GM12891 (cell line): ENCODE measurements at regions not wholly inside any gene's neighbourhood (a gene's known extent, or its start where the extent isn't known, plus 50 kb on each side); places are given as distances from the start of the nearest gene placed in this dataset.

ENCODE experiments used
- DNase-seq: peaks from one replicate; pipeline ENCODE4 v3.0.0; 2011; ENCODE audit warnings: low spot score; ENCODE audit not compliant: insufficient read length
- FAIRE-seq: peaks from 2 replicates; lab custom pipeline; 2011; peaks lifted over from hg19 to GRCh38; lab: Jason Lieb, UNC
- PAX5 ChIP-seq: IDR thresholded peaks from 2 replicates; pipeline ENCODE4 v1.6.1; 2011; ENCODE audit warnings: low read length, moderate library complexity, mild to moderate bottlenecking; ENCODE audit not compliant: insufficient read depth, severe bottlenecking
- POLR2A ChIP-seq: IDR thresholded peaks from 2 replicates; pipeline ENCODE4 v1.6.1; 2011; ENCODE audit warnings: low read depth, low read length, control low read depth
- POLR2AphosphoS5 ChIP-seq: IDR thresholded peaks from 2 replicates; pipeline ENCODE4 v1.6.1; 2011; ENCODE audit warnings: low read depth, low read length, control low read depth
- POU2F2 ChIP-seq: IDR thresholded peaks from 2 replicates; pipeline ENCODE4 v1.6.1; 2011; ENCODE audit warnings: low read depth, mild to moderate bottlenecking, control low read depth, low read length, moderate library complexity
- SPI1 ChIP-seq: IDR thresholded peaks from 2 replicates; pipeline ENCODE4 v1.6.1; 2011; ENCODE audit warnings: low read depth, low read length, control low read depth
- TAF1 ChIP-seq: IDR thresholded peaks from 2 replicates; pipeline ENCODE4 v1.6.1; 2011; ENCODE audit warnings: low read depth, low read length, control low read depth

DNA sequence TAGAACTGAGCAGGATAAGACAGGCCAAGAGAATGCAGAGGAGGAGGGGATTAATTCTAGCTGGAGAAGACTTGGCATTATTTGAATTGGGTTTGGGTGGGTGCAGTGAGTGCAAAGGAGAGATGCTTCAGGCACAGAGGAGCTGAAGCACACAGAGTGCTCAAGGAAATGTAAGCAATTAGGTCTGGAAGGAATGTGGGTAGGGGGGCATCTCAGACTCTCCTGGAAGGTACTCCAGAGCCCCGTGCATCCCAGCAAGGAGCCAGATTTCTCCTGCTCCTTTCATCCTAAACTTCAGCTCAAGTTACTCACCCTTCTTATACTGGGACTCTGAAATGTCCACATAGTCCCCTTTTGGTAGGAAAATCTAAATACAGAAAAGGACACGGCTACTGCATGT lies 143.6 kb upstream of the PFN2 start:
- DNase-seq (no peak), FAIRE-seq (no peak)
- TF ChIP-seq SPI1 (no peak), PAX5 (no peak), POU2F2 (no peak), POLR2A (no peak), TAF1 (no peak), POLR2AphosphoS5 (no peak)

GRCh38 chr3:150110097-150110496 lies 139.4 kb upstream of the PFN2 start:
- TF ChIP-seq PAX5 = no peak
- TF ChIP-seq POLR2A = no peak
- no peak for TF ChIP-seq SPI1
- TF ChIP-seq POLR2AphosphoS5 = no peak
- TF ChIP-seq TAF1 = no peak
- no peak for TF ChIP-seq POU2F2
- FAIRE-seq (no peak), DNase-seq (no peak)

DNA sequence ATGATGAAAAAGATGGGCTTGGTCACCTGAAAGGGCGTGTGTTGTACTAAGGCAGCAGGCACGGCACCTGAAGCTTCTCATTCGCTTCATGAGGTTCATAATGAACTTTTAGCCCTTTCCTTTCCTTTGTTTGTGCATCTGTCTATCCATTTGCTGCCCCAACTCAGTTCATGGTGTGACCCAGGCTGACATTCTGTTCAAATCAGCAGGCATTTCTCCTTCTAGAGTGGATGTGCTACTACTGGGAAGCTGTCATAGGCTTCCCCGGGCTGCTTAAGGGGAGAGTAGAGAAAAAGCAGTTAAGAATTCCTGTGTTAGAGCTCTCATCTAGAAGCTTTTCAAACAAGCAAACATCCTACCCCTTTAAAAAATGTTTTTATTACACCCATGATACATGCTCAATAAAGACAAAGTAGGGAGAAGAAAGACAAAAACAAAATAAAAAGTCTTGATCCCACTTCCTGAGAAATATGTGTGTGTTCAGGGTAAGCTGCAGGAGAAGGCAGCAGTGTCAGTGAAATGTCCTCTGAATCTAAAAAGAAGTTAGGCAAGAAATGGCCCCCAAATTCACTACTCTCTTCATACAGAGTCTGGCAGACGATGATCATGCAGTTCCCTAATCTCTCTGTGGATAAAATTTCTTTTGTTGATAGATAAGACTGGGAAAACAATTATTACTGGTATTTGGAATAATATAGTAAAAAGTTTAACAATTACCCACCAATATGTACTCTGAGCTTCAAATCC lies 136.9 kb upstream of the PFN2 start:
- DNase-seq = no peak
- FAIRE-seq = no peak
- TF ChIP-seq PAX5 = no peak
- no peak for TF ChIP-seq SPI1
- TF ChIP-seq TAF1 = no peak
- no peak for TF ChIP-seq POLR2AphosphoS5
- no peak for TF ChIP-seq POLR2A
- no peak for TF ChIP-seq POU2F2

DNA sequence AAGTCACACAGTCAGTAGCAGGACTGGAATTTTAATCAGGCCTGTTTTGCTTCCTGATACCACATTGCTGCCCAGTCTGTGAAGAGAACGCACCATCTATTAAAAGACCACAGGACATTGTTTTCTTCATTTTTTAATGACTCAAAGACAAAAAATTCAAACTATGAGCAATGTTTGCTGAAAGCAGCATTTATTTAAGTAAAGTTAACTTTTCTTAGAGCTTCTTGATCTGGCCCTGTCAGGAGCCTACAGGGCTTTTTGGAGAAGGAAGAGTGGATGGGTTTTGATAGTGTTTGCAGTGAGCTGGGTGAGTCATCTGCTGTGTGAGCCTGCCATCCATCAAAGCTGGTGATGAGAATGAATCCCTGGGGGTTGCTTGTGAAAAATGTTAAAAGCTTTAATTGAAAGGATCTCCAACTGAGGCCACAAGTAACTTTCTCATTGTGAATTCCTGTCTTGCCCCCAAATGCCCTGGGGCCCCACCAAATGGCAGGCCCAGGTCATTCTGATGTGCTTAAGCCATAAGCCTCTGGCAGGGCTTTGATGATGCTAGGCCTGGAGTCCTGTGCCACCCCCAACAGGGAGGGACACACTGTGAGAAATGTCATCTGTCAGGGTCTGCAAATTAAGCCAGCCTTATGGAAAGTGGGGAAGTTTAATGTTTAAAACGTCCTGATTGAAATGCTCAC lies 136.2 kb upstream of the PFN2 start:
- FAIRE-seq (no peak), DNase-seq (no peak)
- TF ChIP-seq SPI1 (no peak), PAX5 (no peak)

DNA sequence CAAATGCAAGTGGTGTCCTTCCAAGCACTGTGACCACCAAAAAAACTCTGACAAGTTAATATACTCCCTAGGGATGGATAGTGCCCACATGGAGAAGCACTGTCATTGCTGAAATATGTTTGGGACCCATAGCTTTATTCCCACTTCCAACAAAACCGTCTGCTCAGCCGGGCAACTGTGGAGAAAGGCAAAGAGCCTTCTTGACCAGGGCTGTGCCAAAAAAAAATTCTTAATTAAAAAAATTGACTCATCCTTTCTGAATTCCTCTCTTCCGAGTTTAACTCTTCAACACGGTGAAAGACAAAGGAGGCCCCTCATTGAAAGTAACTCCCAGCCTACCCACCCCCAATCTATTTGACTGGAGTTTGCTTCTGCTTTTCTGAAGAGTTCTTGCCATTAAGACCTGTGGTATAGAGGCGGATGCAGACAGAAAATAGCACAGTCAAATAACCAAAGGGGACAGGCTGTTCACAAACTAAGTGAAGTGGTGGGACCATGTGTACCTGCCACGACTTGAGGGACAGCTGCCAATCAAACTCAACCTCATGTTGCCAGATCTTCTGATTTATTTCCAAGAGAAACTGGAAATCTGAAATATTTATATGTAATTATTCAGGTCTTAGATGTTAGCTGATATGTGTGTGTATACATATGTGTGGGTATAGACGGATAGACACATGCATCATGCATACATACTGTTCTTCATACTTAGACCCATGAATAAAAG lies 135.4 kb upstream of the PFN2 start:
- FAIRE-seq (no peak), DNase-seq (no peak)
- TF ChIP-seq POLR2AphosphoS5 (no peak), SPI1 (no peak), POLR2A (no peak)

GRCh38 chr3:150105025-150105424 lies 134.3 kb upstream of the PFN2 start:
- no peak for DNase-seq
- no peak for FAIRE-seq
- TF ChIP-seq SPI1 (no peak), TAF1 (no peak), POLR2AphosphoS5 (no peak), POU2F2 (no peak), POLR2A (no peak), PAX5 (no peak)

DNA sequence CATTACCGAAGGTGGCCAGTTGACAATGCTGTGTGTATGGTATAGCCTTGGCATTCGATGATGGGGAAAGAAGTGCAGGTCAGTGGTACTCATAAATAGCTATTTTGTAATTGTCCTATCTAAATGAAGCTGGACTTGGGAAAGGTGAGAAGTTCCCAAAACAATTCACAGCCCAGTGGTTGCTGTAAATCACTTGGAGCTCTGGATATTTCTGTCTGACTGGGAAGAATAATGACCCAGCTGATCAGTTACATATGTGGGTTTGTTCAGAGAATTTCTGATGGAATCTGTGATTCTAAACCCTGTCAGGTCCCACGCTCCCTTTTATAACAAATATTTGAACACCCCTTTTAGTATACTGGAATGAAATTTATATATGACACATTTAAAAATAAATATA lies 133.9 kb upstream of the PFN2 start:
- DNase-seq (no peak), FAIRE-seq (no peak)
- TF ChIP-seq SPI1 (no peak), TAF1 (no peak), POLR2A (no peak), PAX5 (no peak), POU2F2 (no peak), POLR2AphosphoS5 (no peak)

DNA sequence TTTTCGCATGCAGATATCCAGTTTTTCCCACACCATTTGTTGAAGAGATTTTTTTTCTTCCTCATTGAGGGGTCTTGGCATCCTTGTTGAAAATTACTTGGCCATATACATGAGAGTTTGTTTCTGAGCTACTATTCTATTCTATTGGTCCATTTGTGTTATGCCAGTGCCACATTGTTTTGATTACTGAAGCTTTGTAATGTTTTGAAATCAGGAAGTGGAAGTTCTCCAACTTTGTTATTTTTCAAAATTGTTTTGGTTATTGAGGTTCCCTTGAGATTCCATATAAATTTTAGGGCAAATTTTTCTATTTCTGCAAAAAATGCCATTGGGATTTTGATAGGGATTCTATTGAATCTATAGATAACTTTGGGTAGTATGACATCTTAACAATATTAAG lies 130.3 kb upstream of the PFN2 start:
- TF ChIP-seq POLR2A = no peak
- no peak for TF ChIP-seq POLR2AphosphoS5
- no peak for TF ChIP-seq POU2F2
- no peak for TF ChIP-seq PAX5
- no peak for TF ChIP-seq TAF1
- TF ChIP-seq SPI1 = no peak
- DNase-seq (no peak), FAIRE-seq (no peak)

DNA sequence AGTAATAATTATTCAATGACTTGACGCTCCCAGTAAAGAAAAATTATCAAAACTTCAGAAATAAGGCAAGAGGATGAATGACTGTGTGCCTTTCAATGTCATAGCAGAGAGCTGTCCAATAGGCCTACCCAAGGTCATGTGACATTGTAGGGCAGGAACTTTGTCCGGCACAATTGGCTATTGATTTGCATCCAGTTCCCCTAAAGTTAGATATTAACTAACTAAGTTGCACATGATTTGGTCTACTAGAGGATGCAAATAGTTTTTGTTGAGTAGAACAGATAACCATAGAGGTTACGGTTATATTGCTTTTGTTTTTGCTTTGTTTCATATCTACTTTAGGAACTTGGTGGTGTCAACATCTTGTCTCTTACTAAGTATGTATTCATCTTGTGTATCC lies 127.9 kb upstream of the PFN2 start:
- DNase-seq (no peak), FAIRE-seq (no peak)
- TF ChIP-seq SPI1 (no peak), PAX5 (no peak), TAF1 (no peak), POLR2A (no peak), POU2F2 (no peak), POLR2AphosphoS5 (no peak)
